NCI-H1105 treated with DMSO at 0.1 percent for 48 hours (cell line): ENCODE measurements at regions not wholly inside any gene's neighbourhood (a gene's known extent, or its start where the extent isn't known, plus 50 kb on each side); places are given as distances from the start of the nearest gene placed in this dataset.
A peak's percentile ranks its signal among the peaks of the same experiment; 100 is the strongest.
"Not testable (repeated sequence)": the region's sequence is repeated elsewhere in the genome, so short reads cannot be mapped to it uniquely, and the experiment has no call there.

ENCODE experiments used
- DNase-seq: peaks from one replicate; lab custom pipeline; 2025; lab: John Stamatoyannopoulos, UW

DNA sequence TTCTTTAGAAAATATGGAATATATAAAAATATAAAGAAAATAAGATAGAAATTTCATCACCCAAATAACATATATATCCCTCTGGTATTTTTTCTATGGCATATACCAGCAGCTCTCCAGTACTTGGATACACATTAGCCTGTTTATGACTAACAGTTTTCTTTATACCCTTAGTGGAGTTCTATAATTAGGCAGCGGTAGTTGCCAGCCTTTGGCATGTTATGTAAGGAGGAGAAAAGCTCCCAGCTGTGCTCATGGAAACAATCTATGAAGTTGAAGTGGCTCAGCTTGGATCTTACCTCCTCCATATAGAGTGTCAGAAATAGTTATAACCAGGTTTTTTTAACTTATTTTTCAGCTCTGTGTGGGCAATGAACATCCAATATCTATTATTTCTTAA, 1636.8 kb downstream of the AMY1C start:
- DNase-seq: peak; percentile 35

DNA sequence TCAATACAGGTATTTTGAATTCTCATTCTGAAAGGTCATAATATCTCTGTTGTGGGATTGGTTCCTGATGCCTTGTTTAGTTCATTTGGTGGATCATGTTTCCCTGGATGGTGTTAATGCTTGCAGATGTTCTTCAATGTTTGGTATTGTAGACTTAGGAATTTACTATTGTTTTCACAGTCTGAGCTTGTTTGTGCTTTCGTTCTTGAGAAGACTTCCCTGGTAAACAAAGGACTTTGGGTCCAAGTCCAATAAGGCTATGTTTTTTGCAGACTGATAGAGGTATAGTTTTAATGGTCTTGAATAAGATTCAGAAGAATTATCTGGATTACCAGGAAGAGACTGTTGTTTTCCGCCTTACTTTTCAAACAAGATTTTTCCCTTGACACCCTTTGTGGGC, 1646.3 kb downstream of the AMY1C start:
- no peak for DNase-seq

DNA sequence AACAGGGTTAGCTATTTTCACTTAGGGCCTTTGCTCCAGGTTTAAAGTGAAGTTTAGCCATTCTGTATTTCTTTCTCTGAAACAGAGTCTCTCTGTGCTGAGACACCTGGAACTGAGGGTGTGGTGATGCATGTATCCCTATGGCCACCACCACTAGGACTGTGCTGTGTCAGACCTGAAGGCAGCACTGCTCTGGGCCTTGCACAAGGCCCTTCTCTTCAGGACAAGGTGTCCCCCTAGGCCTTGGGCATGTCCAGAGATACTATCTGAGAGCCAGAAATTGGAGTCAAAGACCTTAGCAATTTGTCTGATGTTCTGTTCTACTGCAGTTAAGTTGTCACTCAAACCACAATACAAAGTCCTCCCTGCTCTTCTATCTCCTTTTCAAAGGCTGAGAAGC, 1649.2 kb downstream of the AMY1C start:
- no peak for DNase-seq

DNA sequence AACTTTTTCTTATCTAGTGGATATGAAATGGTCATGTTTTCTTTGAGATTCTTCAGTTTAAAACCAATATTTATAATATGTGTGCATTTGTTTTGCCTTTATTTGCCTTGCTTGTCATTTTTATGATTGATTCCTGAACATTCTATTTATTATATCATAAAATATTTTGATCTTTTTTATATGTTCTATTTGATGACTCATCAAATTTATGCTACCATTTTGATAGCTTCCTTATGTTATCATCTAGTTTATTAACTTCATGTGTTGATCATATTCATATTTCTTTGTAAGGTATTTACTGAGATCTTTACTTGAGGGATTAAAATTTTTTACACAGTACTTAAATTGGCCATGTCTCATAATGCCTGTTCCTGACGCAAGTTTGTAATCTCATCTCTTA, 1650.0 kb downstream of the AMY1C start:
- DNase-seq: no peak

DNA sequence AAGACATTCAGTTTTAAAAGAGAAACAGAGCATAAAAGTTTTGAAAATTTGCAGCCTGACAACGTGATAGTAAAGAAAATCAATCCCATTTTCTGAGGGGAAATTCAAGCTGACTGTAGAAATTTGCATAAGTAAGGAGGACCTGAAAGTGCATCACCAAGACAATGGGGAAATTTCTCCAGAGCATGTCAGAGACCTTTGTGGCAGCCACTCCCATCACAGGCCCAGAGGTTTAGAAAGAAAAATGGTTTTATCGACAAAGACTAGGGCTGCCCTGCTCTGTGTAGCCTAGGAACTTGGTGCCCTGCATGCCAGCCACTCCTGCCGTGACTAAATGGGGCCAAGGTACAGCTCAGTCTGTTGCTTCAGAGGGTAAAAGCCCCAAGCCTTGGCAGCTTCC, 1640.2 kb upstream of the PRMT6 start:
- no peak for DNase-seq

DNA sequence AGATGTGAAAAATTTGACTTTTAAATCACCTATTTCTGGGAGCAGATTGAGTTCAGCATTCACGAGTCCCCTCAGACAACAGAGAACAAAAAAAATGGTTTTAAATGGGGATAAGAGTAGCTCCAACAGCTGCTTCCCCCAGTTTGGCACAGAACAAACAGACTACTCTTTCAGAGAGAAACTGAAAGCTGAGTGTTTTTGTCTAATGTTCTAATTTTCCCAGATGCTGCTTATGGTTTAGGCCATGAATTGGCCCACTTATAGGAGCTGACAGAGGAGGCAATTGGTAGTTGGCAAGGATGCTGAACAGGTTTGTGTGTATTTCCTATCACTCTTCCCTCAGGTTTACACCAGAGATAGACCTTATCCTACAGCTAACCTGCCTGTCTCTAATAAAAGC, 1637.4 kb upstream of the PRMT6 start:
- peak; percentile 65 for DNase-seq

DNA sequence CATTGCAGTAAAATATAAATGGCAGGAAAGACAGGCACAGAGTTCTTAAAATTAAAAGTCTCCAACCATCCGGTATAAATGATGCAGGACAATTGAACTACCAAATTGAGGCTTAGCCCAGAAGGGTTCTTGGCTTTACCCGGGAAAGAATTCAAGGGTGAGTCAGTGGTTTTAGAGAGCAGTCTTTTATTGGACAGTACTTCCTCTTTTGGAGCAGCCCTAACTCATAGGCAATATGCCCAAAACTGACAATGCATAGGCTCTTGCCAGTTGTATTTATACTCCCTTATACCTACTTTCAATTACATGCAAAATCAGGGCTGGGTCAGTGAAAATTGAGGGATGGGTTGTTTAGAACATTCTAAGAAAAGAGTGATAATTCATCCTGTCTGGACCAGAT, 1628.9 kb upstream of the PRMT6 start:
- DNase-seq: no peak

DNA sequence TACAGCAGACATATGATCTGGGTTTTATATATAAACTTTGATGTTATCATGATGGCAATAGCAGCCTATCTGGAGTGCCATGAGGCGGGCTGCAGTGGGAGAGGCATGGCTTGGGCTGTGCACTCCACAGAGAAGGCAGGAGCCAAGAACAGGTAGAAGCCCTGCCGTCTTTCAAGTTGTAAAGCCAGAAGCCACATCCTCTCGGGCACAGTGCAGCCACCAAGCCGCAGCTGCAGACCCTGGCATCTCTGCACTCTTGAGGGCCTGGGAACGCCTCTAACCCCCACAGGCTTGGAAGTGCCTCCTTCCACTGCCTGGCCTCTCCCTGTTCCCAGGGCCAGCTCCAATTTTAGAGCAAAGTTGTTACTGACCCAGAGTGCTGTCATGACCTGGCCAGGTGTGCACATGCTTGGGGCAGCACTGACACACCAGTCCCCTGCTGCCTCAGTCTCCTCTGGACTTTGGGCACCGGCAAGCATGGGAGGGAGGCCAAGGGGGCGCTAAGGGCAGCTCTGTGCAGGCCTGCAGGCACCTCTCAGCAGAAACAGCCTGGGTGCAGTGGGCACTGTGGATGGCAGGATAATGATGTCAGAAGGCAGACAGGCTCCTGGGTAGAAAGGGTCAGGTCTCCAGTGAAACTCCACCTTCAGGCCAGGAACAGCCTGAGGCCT, 1619.8 kb upstream of the PRMT6 start:
- DNase-seq: no peak

DNA sequence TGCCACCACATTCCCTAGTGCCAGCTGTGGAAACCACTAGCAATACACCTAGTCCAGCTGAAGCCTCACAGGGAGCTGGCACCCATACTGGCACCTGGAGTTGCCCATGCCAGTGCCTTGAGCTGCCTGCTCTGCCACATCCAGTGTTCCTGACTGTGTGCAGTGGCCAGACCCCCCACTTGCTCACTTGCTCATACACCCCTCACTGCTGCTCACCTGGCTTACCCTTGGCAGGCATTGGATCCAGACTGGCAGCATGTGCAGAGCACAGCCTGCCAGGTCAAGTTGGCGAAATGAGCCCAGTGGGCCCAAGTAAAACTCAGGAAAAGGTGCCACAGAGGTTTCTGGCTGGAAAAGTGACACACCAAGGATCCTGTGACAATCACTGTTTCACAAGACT, 1618.6 kb upstream of the PRMT6 start:
- no peak for DNase-seq

DNA sequence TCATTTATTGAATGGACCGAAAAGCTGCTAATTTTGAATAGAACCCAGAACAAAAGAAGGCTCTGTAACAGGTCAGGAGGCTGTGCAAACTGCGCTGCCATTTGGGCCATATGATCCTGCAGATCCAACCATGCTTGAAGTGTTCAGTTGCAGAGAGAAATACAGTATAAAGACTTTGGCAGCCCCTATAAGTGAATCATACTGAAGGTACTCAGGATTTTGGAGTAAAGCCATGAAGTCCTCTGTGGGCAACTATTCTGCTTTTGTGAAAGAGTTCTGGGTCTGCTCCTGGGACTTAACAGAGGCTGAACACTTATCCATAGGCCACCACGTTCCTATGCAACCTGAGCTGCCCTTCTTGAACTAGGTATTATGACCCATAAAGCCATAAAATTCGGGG, 1613.6 kb upstream of the PRMT6 start:
- DNase-seq: no peak

DNA sequence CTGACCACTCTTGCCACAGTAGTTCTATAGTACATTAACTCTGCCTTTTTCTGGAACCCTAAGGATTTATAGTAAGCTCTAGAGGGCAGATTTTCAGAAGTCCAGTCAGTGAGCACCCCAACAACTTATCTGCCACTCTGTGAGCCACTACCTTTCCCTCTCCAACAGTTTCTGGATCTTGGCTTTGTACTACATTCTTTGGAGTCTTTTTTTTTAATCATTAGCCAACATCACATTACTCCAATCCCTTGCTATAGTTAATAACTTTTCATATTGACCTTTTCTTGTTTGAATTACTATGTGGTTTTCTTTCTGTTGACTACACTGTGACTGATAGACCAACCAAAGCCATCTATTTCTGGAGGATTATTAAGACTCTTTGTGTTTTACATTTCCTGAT, 1596.7 kb upstream of the PRMT6 start:
- no peak for DNase-seq

DNA sequence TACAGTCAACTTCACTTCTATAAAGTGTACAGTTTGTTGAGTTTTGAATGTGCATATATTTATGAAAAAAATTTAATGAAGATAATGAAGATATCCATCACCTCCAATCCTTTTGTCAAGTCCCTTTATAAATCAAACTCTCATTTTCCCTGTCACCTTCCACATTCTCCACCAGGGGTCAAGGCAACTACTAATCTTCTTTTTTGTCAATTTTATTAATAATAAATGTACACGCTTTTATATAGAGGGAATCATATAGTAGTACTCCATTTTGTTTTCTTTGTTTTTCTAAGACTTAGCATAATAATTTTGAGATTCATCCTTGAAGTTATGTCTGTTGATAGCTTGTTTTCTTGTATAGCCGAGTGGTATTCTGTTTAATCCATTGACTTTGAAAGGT, 1594.2 kb upstream of the PRMT6 start:
- no peak for DNase-seq

DNA sequence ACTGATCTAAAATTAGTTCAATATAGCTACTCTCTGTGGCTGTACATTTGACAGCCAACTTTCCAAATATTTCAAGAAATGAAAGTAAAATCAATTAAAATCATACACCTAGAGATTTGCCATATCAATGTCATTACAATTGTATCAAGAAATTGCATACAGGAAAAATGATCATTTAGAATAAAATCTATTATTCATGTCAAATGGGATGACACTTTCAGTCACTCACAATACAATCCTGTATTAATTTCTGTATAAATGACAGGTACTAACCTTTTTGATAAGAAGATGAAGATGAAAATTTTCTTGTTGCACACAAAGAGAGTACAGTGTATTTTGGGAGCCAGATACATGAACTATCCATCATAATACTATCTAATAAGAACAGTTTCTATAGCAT, 1588.9 kb upstream of the PRMT6 start:
- DNase-seq: no peak

DNA sequence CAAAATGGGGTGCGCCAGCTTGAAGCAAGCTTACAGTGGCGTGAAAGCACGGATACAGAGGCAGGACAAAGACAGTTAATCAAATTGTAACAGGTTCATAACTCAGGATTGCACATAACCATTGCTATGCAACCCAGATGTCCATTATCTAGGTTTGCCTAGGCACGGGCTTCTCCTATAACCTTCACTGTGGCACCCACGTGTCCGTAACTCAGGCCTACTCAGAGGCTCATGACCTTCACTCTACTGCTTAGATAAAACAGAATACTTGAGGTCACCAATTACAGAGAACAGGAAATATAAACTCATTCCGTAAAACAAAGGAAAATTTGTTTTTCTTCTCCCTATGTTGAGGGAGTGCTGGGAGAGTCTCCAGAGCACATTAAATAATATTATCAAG, 1585.9 kb upstream of the PRMT6 start:
- DNase-seq: not testable (repeated sequence)

DNA sequence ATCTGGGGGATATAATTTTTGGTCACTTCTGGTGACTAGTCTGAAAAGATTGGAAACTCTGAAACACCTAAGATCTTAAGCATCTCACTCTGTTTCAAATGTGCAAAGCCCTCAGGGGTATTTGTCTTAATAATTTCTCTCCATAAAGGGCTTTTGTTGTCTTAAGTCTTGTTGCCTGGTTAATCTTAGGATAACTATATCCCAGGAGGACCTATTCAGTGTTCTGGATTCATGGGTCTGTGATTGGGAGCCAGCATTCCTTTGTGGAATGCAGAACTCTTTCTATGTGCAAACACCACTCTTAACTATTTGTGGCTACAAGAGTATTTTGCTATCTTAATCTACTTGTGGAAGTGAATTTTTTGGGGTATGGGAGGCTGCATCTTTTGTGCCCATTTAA, 1573.0 kb upstream of the PRMT6 start:
- no peak for DNase-seq

DNA sequence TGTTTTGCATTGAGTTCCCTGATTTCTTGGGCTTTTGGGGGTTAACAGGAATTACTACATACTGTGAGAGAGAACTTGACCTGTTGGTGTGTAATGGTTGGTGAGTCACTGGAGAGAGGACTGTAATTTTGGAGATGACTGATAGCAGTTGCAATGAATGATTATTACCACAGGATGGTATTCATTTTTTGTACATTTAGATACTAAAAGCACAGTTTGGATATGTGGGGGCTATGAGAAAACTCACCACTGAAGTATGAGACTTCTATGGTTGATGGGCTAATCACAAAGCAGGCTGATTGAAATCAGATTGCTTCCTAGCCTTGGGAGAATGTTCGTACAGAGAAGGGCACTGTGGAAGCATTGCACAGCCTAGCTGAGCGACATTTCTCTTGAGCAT, 1571.3 kb upstream of the PRMT6 start:
- no peak for DNase-seq

DNA sequence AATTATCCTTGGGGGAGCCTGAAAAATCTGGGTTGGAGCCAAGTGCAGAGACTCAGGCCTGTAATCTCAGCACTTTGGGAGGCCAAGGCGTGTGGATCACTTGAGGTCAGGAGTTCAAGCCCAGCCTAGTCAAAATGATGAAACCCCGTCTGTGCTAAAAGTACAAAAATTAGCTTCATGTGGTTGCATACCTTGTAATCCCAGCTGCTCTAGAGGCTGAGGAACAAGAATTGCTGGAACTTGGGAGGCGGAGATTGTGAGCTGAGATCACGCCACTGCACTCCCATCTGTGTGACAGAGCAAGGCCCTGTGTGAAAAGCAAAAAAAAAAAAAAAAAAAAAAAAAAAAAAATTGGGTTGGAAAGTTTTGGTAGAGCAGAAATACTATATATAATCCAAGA, 1563.6 kb upstream of the PRMT6 start:
- no peak for DNase-seq

DNA sequence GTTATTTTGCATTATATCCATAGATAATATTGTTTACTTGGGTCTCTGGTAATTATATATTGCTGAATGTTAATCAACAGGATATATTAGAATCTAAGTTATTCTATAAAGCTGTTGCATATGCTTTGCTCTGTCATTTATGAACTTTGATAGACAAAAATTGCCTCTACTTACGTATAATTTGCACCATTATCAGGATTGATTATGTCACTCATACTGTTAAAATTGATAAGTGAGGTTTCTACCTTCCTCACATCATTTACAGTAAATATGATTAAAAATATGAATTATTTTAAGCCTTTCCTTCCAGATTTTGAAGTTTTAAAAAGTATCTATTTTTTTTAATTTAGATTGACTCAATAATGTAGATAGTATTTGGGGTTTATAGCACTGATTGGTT, 1540.4 kb upstream of the PRMT6 start:
- DNase-seq: no peak

DNA sequence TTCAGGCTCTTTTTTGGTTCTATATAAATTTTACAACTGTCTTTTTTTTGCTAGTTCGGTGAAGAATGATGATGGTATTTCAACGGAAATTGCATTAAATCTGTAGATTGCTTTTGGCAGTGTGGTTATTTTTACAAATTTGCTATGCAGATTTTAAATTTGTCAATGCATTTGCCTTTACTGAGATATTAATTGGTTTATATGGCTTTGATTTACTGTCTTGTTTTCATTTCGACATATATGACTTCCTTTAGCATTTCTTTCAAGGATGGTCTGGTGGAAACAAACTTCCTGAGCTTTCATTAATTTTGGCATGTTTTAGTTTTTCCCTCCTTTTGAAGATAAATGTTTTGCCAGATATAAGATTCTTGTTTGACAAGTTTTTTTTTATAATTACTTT, 1522.5 kb upstream of the PRMT6 start:
- DNase-seq: no peak

DNA sequence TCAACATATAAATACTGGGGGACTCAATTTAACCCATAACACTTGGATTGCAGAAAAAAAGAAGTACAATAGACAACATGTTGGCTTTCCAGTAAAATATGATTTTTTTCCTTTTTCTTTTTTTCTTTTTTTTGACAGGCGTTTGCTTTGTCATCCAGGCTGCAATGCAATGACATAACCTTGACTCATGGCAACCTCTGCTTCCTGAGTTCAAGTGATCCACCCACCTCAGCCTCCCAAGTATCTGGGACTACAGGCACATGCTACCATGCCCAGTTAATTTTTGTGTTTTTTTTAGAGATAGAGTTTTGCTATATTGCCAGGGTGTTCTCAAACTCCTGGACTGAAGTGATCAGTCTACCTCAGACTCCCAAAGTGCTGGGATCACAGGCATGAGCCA, 1512.0 kb upstream of the PRMT6 start:
- no peak for DNase-seq

DNA sequence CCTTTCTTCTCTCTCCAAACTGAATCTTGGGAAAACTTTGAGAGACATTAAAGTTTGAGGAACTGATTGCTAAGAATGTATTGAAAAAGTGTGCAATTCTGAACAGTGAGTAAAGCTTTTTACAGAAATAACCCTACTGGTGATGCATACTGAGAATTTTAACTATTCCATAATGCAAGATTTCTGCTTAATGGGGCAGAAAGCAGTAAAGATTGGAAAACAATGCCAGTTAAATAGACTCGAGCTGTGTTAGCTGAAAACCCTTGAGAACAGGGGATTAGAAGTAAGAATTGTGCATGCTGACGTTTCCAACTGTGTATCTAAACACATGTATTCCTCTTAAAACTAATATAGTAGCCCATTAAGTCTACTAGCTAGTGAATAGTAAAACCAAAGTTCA, 1500.2 kb upstream of the PRMT6 start:
- DNase-seq: no peak

DNA sequence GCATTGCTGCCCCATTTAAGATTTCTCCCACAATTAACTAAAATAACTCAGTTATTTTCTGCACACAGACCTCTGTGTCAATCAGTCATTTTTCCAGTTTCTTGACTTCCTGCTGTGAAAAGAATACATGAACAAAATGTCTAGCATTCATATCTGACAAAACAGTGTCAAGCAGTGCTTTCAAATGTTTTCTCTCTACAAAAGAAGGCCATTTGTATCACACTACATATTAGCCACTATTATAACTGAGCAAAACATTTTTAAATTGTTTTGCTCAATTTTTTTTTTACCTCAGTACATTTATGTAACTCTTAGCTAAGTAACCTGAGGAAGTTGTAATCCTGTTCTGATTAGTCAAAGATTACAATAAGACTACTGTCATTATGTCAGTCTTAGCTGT, 1498.5 kb upstream of the PRMT6 start:
- no peak for DNase-seq

DNA sequence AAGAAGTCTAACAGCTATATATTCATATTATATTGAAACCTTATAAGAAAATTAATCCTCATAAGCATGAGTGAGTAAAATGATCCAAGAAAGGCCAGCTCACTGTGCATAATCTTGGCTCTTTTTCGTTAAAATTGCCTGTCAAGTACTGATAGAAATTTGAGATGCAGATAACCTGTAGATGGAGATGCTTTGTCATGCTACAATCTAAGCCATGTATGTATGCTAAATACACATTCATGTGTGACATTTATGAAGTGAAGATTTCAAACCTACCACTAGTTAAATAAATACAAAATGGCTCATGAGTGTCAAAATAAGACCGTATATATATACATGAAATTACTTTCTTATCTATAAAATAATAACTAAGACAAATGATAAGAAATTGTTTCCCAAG, 1491.5 kb upstream of the PRMT6 start:
- DNase-seq: no peak

DNA sequence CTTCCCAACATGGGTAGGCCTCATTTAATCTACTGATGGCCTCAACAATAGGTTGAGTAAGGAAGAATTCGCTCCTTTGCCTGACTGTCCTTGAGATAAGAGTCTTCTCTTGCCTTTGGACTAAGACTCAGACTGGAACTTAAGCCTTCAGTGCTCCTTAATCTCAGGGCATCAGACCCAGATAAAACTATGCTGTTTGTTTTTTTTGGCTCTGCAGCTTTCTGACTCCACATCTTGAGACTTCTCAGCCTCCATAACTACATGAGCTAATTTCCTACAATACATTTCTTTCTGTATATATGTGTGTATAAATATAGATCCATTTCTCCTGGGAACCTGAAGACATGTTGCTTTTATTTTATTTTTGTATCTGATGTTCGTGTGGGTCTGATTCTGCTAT, 1470.7 kb upstream of the PRMT6 start:
- DNase-seq: no peak

DNA sequence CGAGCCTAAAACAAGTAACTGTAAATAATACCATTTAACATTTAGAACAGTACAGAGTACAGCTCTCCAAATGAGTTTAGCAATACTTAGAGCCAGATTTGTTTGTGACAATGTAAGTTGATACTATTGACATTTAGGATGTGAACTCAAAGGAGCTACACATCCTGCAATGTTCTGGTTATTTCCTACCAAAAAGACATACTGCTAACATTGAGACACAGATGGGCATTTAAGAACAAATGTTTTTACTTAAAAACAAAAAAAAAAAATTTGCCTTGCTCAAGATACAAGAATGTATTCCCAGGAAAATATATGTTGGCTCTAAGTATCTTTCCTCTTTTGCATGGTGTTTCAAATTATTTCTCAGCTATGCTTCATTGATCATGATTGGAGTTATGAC, 1464.8 kb upstream of the PRMT6 start:
- peak; percentile 41 for DNase-seq
